H54 (cell line): ENCODE measurements at regions not wholly inside any gene's neighbourhood (a gene's known extent, or its start where the extent isn't known, plus 50 kb on each side); places are given as distances from the start of the nearest gene placed in this dataset.
"Not testable (repeated sequence)": the region's sequence is repeated elsewhere in the genome, so short reads cannot be mapped to it uniquely, and the experiment has no call there.

Experiments used
- DNase-seq: peaks from one replicate; pipeline ENCODE4 v3.0.0; 2011; ENCODE audit warnings: low spot score, mixed read lengths; ENCODE audit not compliant: insufficient read length
- FAIRE-seq: peaks from 3 replicates; lab custom pipeline; 2011; peaks lifted over from hg19 to GRCh38; lab: Jason Lieb, UNC
- POLR2A ChIP-seq: IDR thresholded peaks from 2 replicates; pipeline ENCODE4 v1.6.1; 2011; ENCODE audit warnings: low read depth, mild to moderate bottlenecking, low read length

GRCh38 chr4:127523369-127523768 lies 109.4 kb upstream of the INTU start:
- FAIRE-seq (no peak), DNase-seq (no peak)
- no peak for TF ChIP-seq POLR2A

- DNase-seq (no peak), FAIRE-seq (no peak)
- no peak for TF ChIP-seq POLR2A
These were observed 107.1 kb upstream of the INTU start for GRCh38 chr4:127525608-127526007.

DNA sequence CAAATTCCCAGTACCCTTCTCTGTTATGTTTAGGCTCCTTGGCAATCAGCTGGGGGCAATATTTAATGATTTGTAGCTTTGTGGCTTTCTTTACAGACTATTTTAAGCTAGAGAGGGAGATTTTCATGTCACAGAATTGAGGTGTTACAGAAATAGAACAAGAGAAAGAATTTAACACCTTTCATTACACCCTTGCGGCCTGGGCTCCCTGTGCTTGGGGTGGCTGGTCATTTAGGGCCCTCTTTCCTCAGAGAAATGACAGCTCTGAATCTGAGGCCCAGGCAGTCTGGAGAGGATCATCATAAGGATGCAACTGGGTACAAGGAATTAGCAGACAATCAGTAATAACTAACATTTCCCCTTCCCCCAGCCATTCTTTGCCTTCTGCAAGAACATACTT lies 104.5 kb upstream of the INTU start:
- no peak for FAIRE-seq
- no peak for DNase-seq
- TF ChIP-seq POLR2A = no peak

- FAIRE-seq, DNase-seq: not testable (repeated sequence)
These were observed 102.9 kb upstream of the INTU start for GRCh38 chr4:127529879-127530278.

DNA sequence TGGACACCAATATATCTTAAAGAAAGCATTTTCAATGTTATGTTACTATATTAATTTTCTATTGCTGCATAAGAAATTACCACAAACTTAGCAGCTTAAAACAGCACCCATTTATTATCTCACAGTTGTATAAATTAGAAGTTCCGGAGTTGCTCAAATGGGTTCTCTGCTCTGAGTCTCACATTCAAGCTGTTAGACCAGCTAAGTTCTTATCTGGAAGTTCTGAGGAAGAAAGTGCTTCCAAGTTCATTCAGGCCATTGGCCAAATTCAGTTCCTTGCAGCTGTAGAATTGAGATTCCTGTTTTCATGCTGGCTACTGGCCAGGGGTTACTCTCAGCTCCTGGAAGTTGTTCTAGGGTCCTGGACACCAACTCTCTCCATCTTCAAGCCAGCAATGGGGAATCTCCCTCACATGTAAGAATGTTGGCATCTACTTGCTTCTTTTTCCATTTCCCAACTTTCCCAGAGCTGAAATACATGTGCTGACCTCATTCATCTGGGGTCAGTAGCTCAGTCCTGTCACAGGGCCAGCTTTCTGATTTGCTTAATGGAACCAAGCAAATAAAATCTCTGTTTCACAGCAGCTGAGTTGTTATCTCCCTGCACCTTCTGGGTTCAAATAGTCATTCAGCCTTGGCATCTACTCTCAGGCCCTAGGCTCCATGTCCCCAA lies 99.6 kb upstream of the INTU start:
- DNase-seq (no peak), FAIRE-seq (no peak)
- no peak for TF ChIP-seq POLR2A

- DNase-seq (no peak), FAIRE-seq (no peak)
- no peak for TF ChIP-seq POLR2A
These were observed 98.5 kb upstream of the INTU start for GRCh38 chr4:127534041-127534825.

DNA sequence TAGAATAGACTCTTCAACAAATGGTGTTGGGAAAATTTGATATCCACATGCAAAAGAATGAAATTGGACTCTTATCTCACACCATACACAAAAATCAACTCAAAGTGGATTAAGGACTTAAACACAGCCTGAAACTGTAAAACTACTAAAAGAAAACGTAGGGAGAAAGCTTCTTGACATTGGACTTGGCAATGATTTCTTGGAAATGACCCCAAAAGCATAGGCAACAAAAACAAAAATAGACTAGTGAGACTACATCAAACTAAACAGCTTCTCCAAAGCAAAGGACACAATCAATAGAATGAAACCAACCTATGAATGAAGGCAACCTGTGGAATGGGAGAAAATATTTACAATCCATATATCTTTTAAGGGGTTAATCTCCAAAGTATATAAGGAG lies 94.7 kb upstream of the INTU start:
- no peak for TF ChIP-seq POLR2A
- DNase-seq = no peak
- FAIRE-seq = no peak

- DNase-seq = no peak
- no peak for FAIRE-seq
- no peak for TF ChIP-seq POLR2A
These were observed 92.2 kb upstream of the INTU start for GRCh38 chr4:127540497-127541025.

DNA sequence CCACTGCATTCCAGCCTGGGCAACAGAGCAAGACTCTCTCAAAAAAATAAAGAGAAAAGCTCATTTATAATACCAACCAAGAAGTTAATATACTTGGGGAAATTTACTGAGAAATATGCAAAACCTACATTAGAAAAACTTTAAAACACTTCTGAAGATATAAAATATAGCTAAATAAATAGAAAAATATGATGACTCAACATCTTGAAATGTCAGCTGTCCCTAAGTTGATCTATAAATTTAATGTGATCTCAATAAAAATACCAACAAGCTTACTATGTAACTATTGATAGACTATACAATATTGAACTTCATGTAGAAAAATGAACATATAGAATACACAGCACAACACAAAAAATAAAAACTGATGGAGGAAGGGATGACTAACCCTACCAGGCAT lies 87.5 kb upstream of the INTU start:
- no peak for TF ChIP-seq POLR2A
- FAIRE-seq (no peak), DNase-seq (no peak)

- DNase-seq (no peak), FAIRE-seq (no peak)
- no peak for TF ChIP-seq POLR2A
These were observed 83.5 kb upstream of the INTU start for GRCh38 chr4:127548990-127549925.

- no peak for FAIRE-seq
- no peak for TF ChIP-seq POLR2A
- DNase-seq = no peak
These were observed 77.7 kb upstream of the INTU start for GRCh38 chr4:127555106-127555505.

DNA sequence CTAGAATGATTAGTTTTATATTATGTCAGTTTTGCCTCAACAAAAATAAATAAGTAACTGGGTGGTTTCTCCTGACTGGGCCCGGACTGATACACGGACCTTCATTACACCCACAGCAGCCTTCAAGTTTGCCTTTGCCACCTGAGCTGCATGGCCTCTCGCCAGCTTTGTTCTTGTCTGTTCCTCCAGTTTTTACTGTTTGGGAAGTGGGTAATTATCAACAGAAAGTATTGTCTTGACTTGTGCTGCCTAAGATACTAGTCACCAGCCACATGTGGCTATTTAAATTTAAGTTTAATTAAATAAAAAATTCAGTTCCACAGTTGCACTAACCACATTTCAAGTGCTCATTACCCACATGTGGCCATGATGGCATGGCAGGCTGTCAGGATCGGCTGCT lies 74.7 kb upstream of the INTU start:
- FAIRE-seq = no peak
- no peak for TF ChIP-seq POLR2A
- no peak for DNase-seq

DNA sequence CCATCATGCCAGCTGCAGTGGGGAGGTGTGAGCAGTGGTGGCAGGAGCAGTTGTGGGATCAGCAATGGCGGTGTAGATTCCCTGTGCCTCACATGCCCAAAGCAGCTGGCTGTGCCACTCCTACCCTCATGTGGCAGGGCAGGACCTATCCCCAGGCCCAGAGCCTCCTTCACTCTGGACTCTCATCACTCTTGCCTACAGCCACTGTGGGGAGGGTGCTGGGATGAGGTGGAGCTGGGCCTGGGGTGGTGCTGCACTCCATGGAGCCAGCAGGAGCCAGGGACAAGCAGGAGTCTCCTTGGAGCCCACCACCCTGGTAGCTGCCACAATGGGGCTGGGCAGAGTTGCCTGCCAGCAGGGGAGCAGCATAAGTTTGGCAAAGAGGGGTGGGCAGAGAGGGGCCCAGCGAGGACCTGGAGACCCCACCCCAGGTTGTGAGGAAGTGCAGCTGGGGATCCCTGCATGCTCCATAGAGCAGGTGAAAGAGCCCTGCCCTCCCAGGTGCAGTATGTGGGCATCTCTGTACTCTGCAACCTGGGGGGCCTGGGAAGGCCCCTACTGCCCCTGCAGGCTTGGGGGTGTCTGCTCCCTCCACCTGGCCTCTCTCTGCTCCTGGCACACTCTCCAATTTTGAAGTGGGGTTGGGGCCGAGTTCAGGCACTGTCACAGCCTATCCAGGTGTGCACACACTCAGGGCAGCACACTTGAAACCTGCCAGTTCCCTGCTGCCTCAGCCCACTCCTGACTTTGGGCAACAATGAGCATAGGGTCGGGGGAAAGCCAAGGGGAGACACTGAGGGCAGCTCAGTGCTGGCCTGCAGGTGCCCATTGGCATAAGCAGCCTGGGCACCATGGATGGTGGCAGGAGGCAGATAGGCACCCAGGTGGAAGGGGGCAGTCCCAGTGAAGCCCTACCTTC lies 74.0 kb upstream of the INTU start:
- DNase-seq (no peak), FAIRE-seq (no peak)
- TF ChIP-seq POLR2A = no peak
